ENCODE measurements at regions not wholly inside any gene's neighbourhood (a gene's known extent, or its start where the extent isn't known, plus 50 kb on each side); places are given as distances from the start of the nearest gene placed in this dataset.

GRCh38 chr18:55136864-55137263 lies 177.6 kb upstream of the CCDC68 start:
- no peaks in the 10 kb centered on the region for H3K79me2 ChIP-seq (replicated peaks; ENCODE audit: insufficient read depth, low read length)
- H3K9me2 ChIP-seq (ENCODE audit: insufficient read depth, low read length), result no peaks in the 10 kb centered on the region
- no peak overlapping the region for H2AFZ ChIP-seq (ENCODE audit: low read depth, low read length)
- no peak overlapping the region for H3K9ac ChIP-seq (ENCODE audit: low read length)
- no peaks in the 10 kb centered on the region for H3K9me3 ChIP-seq (ENCODE audit: low read length)
- H4K20me1 ChIP-seq (ENCODE audit: insufficient read depth), result no peaks in the 10 kb centered on the region
- TF ChIP-seq CTCF (IDR thresholded peaks at IDR 0.05; ENCODE audit: poor library complexity, severe bottlenecking), result no peak
- no peak for TF ChIP-seq RAD21 (conservative IDR thresholded peaks at IDR 0.05)
- no peak for TF ChIP-seq EP300 (conservative IDR thresholded peaks at IDR 0.05; ENCODE audit: poor library complexity, severe bottlenecking)
- no peak for TF ChIP-seq TAF1 (IDR thresholded peaks at IDR 0.05; ENCODE audit: low read depth)
- no peak for TF ChIP-seq REST (IDR thresholded peaks at IDR 0.05; ENCODE audit: borderline replicate concordance)
- no peak for TF ChIP-seq POLR2AphosphoS5 (IDR thresholded peaks at IDR 0.05)
- no peak for TF ChIP-seq SMC3 (conservative IDR thresholded peaks at IDR 0.05; ENCODE audit: poor library complexity)
- TF ChIP-seq EZH2 (IDR thresholded peaks at IDR 0.05; ENCODE audit: borderline replicate concordance, insufficient read depth, low read length, poor library complexity, severe bottlenecking), result no peak
- no peak for TF ChIP-seq MXI1 (conservative IDR thresholded peaks at IDR 0.05; ENCODE audit: poor library complexity, severe bottlenecking)
- no peaks in the 10 kb centered on the region for H3F3A ChIP-seq (ENCODE audit: insufficient read depth, low read length, poor library complexity, severe bottlenecking)
- no peaks in the 10 kb centered on the region for H3K27me3 ChIP-seq (ENCODE audit: insufficient read depth, low read depth, low read length)
- H3K36me3 ChIP-seq (ENCODE audit: insufficient read depth, low read length), result no peaks in the 10 kb centered on the region
- H3K4me2 ChIP-seq (ENCODE audit: low read length), result no peak overlapping the region
- H3K27ac ChIP-seq (ENCODE audit: low read length), result no peak overlapping the region
- no peak overlapping the region for H3K4me3 ChIP-seq (ENCODE audit: low read length)

- Histone ChIP-seq H3K4me2 (ENCODE audit: low read length) (no peak overlapping the region), H3K9me2 (ENCODE audit: insufficient read depth, low read length) (no peaks in the 10 kb centered on the region), H3K27me3 (ENCODE audit: insufficient read depth, low read depth, low read length) (no peaks in the 10 kb centered on the region), H3K9me3 (ENCODE audit: low read length) (no peaks in the 10 kb centered on the region), H3K79me2 (replicated peaks; ENCODE audit: insufficient read depth, low read length) (no peaks in the 10 kb centered on the region), H2AFZ (ENCODE audit: low read depth, low read length) (no peak overlapping the region), H3F3A (ENCODE audit: insufficient read depth, low read length, poor library complexity, severe bottlenecking) (no peaks in the 10 kb centered on the region), H3K9ac (ENCODE audit: low read length) (no peak overlapping the region), H4K20me1 (ENCODE audit: insufficient read depth) (no peaks in the 10 kb centered on the region), H3K4me3 (ENCODE audit: low read length) (no peak overlapping the region), H3K27ac (ENCODE audit: low read length) (no peak overlapping the region), H3K36me3 (ENCODE audit: insufficient read depth, low read length) (no peaks in the 10 kb centered on the region)
- TF ChIP-seq RAD21 (conservative IDR thresholded peaks at IDR 0.05), result no peak
- no peak for TF ChIP-seq POLR2AphosphoS5 (IDR thresholded peaks at IDR 0.05)
- no peak for TF ChIP-seq SMC3 (conservative IDR thresholded peaks at IDR 0.05; ENCODE audit: poor library complexity)
- no peak for TF ChIP-seq CTCF (IDR thresholded peaks at IDR 0.05; ENCODE audit: poor library complexity, severe bottlenecking)
- TF ChIP-seq TAF1 (IDR thresholded peaks at IDR 0.05; ENCODE audit: low read depth), result no peak
- no peak for TF ChIP-seq EZH2 (IDR thresholded peaks at IDR 0.05; ENCODE audit: borderline replicate concordance, insufficient read depth, low read length, poor library complexity, severe bottlenecking)
- TF ChIP-seq EP300 (conservative IDR thresholded peaks at IDR 0.05; ENCODE audit: poor library complexity, severe bottlenecking), result no peak
- TF ChIP-seq MXI1 (conservative IDR thresholded peaks at IDR 0.05; ENCODE audit: poor library complexity, severe bottlenecking), result no peak
- TF ChIP-seq REST (IDR thresholded peaks at IDR 0.05; ENCODE audit: borderline replicate concordance), result no peak
These were observed 177.0 kb upstream of the CCDC68 start for GRCh38 chr18:55136258-55136657.
